HCT116 (cell line): ENCODE measurements at regions not wholly inside any gene's neighbourhood (a gene's known extent, or its start where the extent isn't known, plus 50 kb on each side); places are given as distances from the start of the nearest gene placed in this dataset.

ENCODE experiments used
- CBX3 ChIP-seq: IDR thresholded peaks from 2 replicates; pipeline ENCODE4 v1.6.1; 2012; ENCODE audit warnings: low read depth
- EZH2phosphoT487 ChIP-seq: fragments of 200-600 bp; IDR thresholded peaks from 2 replicates; pipeline ENCODE4 v1.6.1; 2018; ENCODE audit warnings: antibody characterized with exemption, borderline replicate concordance
- FOSL1 ChIP-seq: IDR thresholded peaks from 2 replicates; pipeline ENCODE4 v1.6.1; 2012; ENCODE audit warnings: low read depth
- JUND ChIP-seq: IDR thresholded peaks from 2 replicates; pipeline ENCODE4 v1.6.1; 2012
- POLR2A ChIP-seq: IDR thresholded peaks from 2 replicates; pipeline ENCODE4 v1.7.0; 2011; ENCODE audit warnings: borderline replicate concordance; ENCODE audit not compliant: insufficient read depth, insufficient read length; ENCODE audit errors: extremely low read depth
- SIN3A ChIP-seq: IDR thresholded peaks from 2 replicates; pipeline ENCODE4 v1.6.1; 2012; ENCODE audit warnings: low read depth
- TF ChIP-seq, protein P1 (sequence below), 3 experiments: fragments of 200-600 bp in 1 of 3; sonication (generic) in 1 of 3; IDR thresholded peaks in 2 of 3; conservative IDR thresholded peaks in 1 of 3; 2 replicates each; pipeline ENCODE4 v1.5.1; 2012 to 2017; ENCODE audit warnings: low read depth in 2 of 3, low read length in 2 of 3, antibody characterized with exemption in 1 of 3, borderline replicate concordance in 1 of 3, control low read depth in 1 of 3, mild to moderate bottlenecking in 1 of 3, mixed read lengths in 1 of 3, mixed run types in 1 of 3, moderate library complexity in 1 of 3; ENCODE audit not compliant: insufficient read depth in 1 of 3
- TF ChIP-seq, protein P2 (sequence below): IDR thresholded peaks from 2 replicates; pipeline ENCODE4 v1.6.1; 2012
- TF ChIP-seq, protein P3 (sequence below): IDR thresholded peaks from 2 replicates; pipeline ENCODE4 v1.6.1; 2012; ENCODE audit warnings: low read depth

DNA sequence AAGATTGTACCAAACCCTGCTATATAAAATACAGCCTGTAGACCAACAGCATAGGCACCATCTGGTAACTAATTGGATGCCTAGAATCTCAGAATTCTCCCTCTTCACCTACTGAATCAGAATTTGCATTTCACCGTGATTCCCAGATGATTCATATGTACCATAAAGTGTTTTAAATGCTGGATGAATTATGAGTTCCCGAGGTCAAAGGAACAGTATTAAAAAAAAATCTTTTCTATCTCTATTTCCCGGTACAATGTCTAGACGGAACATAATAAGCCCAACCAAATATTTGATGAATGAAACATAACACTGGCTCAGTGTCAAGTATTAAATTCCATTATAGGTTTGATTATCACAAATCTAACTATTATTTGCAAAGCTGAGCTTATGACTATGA, 280.0 kb downstream of the ANKRD50 start:
- TF ChIP-seq POLR2A (no peak), FOSL1 (no peak), JUND (no peak), CBX3 (no peak), EZH2phosphoT487 (no peak), SIN3A (no peak)
- TF ChIP-seq, protein P1, sequence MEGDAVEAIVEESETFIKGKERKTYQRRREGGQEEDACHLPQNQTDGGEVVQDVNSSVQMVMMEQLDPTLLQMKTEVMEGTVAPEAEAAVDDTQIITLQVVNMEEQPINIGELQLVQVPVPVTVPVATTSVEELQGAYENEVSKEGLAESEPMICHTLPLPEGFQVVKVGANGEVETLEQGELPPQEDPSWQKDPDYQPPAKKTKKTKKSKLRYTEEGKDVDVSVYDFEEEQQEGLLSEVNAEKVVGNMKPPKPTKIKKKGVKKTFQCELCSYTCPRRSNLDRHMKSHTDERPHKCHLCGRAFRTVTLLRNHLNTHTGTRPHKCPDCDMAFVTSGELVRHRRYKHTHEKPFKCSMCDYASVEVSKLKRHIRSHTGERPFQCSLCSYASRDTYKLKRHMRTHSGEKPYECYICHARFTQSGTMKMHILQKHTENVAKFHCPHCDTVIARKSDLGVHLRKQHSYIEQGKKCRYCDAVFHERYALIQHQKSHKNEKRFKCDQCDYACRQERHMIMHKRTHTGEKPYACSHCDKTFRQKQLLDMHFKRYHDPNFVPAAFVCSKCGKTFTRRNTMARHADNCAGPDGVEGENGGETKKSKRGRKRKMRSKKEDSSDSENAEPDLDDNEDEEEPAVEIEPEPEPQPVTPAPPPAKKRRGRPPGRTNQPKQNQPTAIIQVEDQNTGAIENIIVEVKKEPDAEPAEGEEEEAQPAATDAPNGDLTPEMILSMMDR (IDR thresholded peaks at IDR 0.05 in 2 of 3, conservative IDR thresholded peaks at IDR 0.05 in 1 of 3; ENCODE audit: borderline replicate concordance in 1 of 3, insufficient read depth in 1 of 3, low read depth in 2 of 3, low read length in 2 of 3): no peak
- TF ChIP-seq, protein P2, sequence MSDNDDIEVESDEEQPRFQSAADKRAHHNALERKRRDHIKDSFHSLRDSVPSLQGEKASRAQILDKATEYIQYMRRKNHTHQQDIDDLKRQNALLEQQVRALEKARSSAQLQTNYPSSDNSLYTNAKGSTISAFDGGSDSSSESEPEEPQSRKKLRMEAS: no peak
- TF ChIP-seq, protein P3, sequence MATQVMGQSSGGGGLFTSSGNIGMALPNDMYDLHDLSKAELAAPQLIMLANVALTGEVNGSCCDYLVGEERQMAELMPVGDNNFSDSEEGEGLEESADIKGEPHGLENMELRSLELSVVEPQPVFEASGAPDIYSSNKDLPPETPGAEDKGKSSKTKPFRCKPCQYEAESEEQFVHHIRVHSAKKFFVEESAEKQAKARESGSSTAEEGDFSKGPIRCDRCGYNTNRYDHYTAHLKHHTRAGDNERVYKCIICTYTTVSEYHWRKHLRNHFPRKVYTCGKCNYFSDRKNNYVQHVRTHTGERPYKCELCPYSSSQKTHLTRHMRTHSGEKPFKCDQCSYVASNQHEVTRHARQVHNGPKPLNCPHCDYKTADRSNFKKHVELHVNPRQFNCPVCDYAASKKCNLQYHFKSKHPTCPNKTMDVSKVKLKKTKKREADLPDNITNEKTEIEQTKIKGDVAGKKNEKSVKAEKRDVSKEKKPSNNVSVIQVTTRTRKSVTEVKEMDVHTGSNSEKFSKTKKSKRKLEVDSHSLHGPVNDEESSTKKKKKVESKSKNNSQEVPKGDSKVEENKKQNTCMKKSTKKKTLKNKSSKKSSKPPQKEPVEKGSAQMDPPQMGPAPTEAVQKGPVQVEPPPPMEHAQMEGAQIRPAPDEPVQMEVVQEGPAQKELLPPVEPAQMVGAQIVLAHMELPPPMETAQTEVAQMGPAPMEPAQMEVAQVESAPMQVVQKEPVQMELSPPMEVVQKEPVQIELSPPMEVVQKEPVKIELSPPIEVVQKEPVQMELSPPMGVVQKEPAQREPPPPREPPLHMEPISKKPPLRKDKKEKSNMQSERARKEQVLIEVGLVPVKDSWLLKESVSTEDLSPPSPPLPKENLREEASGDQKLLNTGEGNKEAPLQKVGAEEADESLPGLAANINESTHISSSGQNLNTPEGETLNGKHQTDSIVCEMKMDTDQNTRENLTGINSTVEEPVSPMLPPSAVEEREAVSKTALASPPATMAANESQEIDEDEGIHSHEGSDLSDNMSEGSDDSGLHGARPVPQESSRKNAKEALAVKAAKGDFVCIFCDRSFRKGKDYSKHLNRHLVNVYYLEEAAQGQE: no peak
